AG10803 (cell line): ENCODE measurements at regions not wholly inside any gene's neighbourhood (a gene's known extent, or its start where the extent isn't known, plus 50 kb on each side); places are given as distances from the start of the nearest gene placed in this dataset.

Source experiments
- DNase-seq: peaks from one replicate; pipeline ENCODE4 v3.0.0; 2010; ENCODE audit warnings: low read depth
- H3K4me3 ChIP-seq: 2 replicates; pipeline ENCODE4 v1.5.1; 2011; ENCODE audit warnings: mild to moderate bottlenecking, low read length, control low read depth
- TF ChIP-seq, protein P1 (sequence below): conservative IDR thresholded peaks from 2 replicates; pipeline ENCODE4 v1.5.1; 2011; ENCODE audit warnings: mild to moderate bottlenecking, low read length, control low read depth, inconsistent platforms

DNA sequence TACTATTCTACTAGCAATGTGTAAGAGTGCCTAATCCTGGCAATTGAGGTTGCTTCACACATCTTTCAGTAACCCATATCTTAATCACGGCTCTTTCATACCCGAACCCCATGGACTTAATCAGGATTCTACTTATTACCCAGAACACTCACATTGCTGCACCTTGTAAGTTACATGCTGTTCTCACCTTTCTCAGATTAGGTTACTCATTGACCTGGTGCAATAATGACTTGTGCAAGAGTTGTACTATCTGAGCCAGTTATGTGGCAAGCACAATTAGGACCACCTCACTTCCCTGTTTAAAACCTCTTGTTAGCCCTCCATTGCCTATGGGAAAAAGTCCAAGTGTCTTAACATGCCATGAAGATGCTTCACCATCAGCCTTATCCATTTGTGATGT is 306.7 kb upstream of the E2F7 start:
- peak; percentile 1 for DNase-seq
- TF ChIP-seq, protein P1, sequence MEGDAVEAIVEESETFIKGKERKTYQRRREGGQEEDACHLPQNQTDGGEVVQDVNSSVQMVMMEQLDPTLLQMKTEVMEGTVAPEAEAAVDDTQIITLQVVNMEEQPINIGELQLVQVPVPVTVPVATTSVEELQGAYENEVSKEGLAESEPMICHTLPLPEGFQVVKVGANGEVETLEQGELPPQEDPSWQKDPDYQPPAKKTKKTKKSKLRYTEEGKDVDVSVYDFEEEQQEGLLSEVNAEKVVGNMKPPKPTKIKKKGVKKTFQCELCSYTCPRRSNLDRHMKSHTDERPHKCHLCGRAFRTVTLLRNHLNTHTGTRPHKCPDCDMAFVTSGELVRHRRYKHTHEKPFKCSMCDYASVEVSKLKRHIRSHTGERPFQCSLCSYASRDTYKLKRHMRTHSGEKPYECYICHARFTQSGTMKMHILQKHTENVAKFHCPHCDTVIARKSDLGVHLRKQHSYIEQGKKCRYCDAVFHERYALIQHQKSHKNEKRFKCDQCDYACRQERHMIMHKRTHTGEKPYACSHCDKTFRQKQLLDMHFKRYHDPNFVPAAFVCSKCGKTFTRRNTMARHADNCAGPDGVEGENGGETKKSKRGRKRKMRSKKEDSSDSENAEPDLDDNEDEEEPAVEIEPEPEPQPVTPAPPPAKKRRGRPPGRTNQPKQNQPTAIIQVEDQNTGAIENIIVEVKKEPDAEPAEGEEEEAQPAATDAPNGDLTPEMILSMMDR, result no peak
- H3K4me3 ChIP-seq, result no peak overlapping the region

DNA sequence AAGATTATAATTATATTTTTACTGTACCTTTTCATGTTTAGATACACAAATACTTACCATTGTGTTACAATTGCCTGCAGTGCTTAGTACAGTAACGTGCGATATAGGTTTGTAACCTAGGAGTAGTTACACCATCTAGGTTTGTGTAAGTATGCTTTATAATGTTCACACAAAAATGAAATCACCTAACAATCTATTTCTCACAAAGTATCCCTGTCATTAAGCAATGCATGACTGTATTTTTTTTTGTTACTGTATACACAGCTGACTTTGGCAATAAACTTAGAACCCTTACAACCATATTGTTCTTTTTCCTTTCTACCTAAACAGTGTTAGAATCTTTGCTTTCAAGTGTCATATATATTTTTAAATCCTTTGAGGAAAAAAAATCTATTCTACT is 303.0 kb upstream of the E2F7 start:
- H3K4me3 ChIP-seq, result no peak overlapping the region
- no peak for DNase-seq
- TF ChIP-seq, protein P1, result no peak

DNA sequence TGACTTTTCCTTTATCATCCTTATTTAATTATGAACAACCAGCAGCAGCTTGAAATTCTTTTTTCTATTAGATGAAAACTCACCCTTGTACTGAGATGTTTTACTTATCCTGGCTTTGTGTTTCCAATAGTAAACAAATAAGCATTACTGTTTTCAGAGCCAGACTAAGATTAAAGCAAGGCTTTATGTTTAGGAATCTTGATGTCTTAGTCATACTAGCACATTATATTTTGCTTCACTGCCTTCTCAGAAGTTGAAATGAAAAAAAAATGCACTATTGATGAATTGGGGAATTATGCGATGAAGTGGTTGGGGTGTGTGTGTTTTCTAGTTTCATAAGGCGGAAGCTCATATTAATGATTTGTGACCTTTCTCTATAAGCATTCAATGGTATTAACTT is 301.2 kb upstream of the E2F7 start:
- DNase-seq, result no peak
- TF ChIP-seq, protein P1, result no peak
- H3K4me3 ChIP-seq, result no peak overlapping the region

DNA sequence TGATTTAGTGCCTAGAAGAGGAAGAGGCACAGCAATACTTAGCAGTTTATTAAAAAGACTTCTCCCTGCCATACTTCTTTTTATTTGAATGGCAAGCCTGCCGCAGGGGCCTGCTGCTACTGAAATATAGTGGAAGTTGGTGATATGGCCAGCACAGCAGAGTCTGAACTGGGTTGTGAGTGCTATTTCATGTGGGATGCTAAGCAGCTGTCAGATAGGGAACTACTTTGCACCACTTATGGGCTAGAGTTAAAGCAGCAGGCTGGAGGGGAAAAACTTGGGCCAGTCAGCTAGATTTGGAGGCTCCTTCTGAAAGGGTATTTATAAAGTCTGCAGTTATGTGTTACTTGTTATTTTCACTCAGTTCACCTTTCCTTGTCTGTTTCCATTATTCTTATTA is 299.0 kb upstream of the E2F7 start:
- TF ChIP-seq, protein P1, result no peak
- H3K4me3 ChIP-seq, result no peak overlapping the region
- no peak for DNase-seq

DNA sequence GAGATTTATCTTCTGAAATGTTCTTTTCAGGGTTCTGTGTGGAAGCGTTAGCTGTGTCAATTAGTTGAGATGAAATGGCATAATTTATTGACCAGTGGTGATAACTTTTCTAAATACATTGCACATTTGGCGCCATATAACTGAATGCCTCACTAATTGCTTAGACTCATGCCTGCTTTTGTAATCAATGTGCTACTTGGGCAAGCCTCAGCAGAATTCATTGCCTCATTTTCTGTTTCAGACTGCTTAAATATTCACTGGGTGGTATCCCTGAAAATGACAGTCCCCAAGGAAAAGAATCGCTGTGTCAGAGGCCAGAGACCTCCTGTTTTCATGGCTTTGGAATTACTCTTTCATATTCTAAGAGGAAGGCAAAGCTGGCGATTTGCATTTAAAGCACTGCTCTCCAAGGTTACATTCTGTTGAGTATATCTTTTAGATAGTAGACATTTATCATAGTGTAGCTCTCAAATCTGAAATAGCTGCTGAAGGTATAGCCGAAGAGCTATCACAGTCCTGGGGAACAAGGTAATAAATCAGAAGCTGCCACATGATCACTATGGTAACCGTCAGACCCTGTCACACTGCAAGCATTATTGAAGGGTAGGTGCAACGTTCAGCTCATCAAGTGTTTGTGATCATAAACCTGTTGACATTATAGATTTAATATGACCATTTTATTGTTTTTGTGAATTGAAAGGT is 297.3 kb upstream of the E2F7 start:
- H3K4me3 ChIP-seq, result no peak overlapping the region
- TF ChIP-seq, protein P1, result no peak
- no peak for DNase-seq

DNA sequence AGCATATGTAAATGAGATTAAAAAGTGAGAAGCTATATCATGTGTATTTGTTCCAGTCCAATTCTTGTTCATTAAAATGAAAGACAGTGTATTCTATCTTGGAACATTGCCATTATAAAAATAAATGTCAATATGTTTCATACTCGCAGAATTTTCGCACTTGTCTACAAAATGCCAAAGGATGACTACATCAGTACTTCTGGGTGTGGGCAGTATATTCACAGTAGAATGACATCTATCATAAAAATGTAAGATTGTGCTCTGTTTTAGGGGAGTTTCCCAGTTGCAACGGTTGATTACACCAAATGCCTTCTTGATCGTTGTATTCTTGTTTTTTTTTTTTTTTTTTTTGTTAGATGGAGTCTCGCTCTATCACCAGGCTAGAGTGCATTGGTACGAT is 292.3 kb upstream of the E2F7 start:
- DNase-seq, result no peak
- H3K4me3 ChIP-seq, result no peak overlapping the region
- TF ChIP-seq, protein P1, result no peak

DNA sequence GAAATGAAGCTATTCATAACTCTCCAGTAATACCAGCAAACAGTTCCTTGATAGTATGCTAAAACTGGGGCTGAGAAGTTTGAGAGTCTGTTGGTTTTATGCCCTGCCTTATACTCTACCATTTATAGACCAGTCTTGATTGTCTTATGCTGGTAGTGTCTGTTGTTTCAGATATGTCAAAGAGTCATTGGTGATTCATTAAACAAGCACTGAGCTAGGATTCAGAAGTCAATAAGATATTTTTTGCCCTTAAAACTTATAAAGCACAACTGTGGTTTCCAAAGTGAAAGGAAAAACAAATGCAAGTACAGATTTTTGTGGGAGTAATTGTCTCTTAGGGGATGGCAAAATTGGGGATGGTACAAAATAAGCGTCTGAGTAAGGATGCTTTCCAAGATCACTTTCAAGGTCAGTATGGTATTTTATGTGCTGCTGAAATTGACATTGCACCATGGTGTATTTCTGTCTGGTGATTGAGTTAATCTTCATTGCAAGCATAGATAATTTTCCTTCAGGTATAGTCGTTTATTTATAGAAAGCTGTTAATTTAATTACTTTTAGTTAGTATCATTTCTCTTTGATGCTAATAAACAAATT is 289.5 kb upstream of the E2F7 start:
- peak; percentile 9 for DNase-seq
- H3K4me3 ChIP-seq, result no peak overlapping the region
- TF ChIP-seq, protein P1, result no peak
